H9 (cell line): ENCODE measurements at regions not wholly inside any gene's neighbourhood (a gene's known extent, or its start where the extent isn't known, plus 50 kb on each side); places are given as distances from the start of the nearest gene placed in this dataset.
A peak's percentile ranks its signal among the peaks of the same experiment; 100 is the strongest.

ENCODE experiments used
- DNase-seq: peaks from one replicate; pipeline ENCODE4 v3.0.0-alpha.2; 2017
- H2AFZ ChIP-seq: one replicate; pipeline ENCODE4 v1.6.1; 2013; ENCODE audit warnings: mild to moderate bottlenecking, low read length, control low read depth, moderate library complexity
- H2AK5ac ChIP-seq: 2 replicates; pipeline ENCODE4 v1.6.1; 2013; ENCODE audit warnings: low read length, control low read depth, mixed read lengths; ENCODE audit not compliant: insufficient read length
- H2BK120ac ChIP-seq: one replicate; pipeline ENCODE4 v1.6.1; 2013; ENCODE audit warnings: low read depth, mild to moderate bottlenecking, low read length, control low read depth, inconsistent platforms; ENCODE audit not compliant: poor library complexity, severe bottlenecking
- H2BK12ac ChIP-seq: 2 replicates; pipeline ENCODE4 v1.6.1; 2013; ENCODE audit warnings: low read length, control low read depth, mixed read lengths, low read depth; ENCODE audit not compliant: insufficient read length
- H2BK15ac ChIP-seq: 2 replicates; pipeline ENCODE4 v1.6.1; 2013; ENCODE audit warnings: low read depth, low read length, control low read depth
- H2BK20ac ChIP-seq: one replicate; pipeline ENCODE4 v1.6.1; 2013; ENCODE audit warnings: low read depth, mild to moderate bottlenecking, low read length, control low read depth, inconsistent platforms; ENCODE audit not compliant: poor library complexity, severe bottlenecking
- H2BK5ac ChIP-seq: 2 replicates; pipeline ENCODE4 v1.6.1; 2013; ENCODE audit warnings: low read length, control low read depth, mixed read lengths; ENCODE audit not compliant: insufficient read length
- H3K14ac ChIP-seq: 2 replicates; pipeline ENCODE4 v1.6.1; 2013; ENCODE audit warnings: low read length, control low read depth; ENCODE audit not compliant: insufficient read depth
- H3K18ac ChIP-seq: 2 replicates; pipeline ENCODE4 v1.6.1; 2013; ENCODE audit warnings: low read depth, mild to moderate bottlenecking, mixed read lengths, low read length, control low read depth; ENCODE audit not compliant: insufficient read length
- H3K23ac ChIP-seq: 2 replicates; pipeline ENCODE4 v1.6.1; 2013; ENCODE audit warnings: low read length, control low read depth, mixed read lengths, low read depth; ENCODE audit not compliant: insufficient read length
- H3K23me2 ChIP-seq: 2 replicates; pipeline ENCODE4 v1.6.1; 2013; ENCODE audit warnings: low read depth, mild to moderate bottlenecking, mixed read lengths, low read length, control low read depth; ENCODE audit not compliant: insufficient read length, poor library complexity, severe bottlenecking
- H3K27ac ChIP-seq: 2 replicates; pipeline ENCODE4 v1.5.1; 2013; ENCODE audit warnings: low read length, control low read depth, mixed read lengths, low read depth; ENCODE audit not compliant: insufficient read length
- H3K27me3 ChIP-seq: 2 replicates; pipeline ENCODE4 v1.6.1; 2013; ENCODE audit warnings: low read length, control low read depth, inconsistent platforms; ENCODE audit not compliant: insufficient read depth
- H3K4ac ChIP-seq: 2 replicates; pipeline ENCODE4 v1.6.1; 2013; ENCODE audit warnings: low read depth, mild to moderate bottlenecking, control low read depth, inconsistent platforms, low read length, moderate library complexity
- H3K4me1 ChIP-seq: 2 replicates; pipeline ENCODE4 v1.6.1; 2013; ENCODE audit warnings: low read length, control low read depth, inconsistent platforms; ENCODE audit not compliant: insufficient read depth
- H3K4me2 ChIP-seq: 2 replicates; pipeline ENCODE4 v1.6.1; 2013; ENCODE audit warnings: low read length, control low read depth, mixed read lengths; ENCODE audit not compliant: insufficient read length, insufficient read depth
- H3K56ac ChIP-seq: 2 replicates; pipeline ENCODE4 v1.6.1; 2013; ENCODE audit warnings: low read depth, mild to moderate bottlenecking, mixed read lengths, low read length, control low read depth; ENCODE audit not compliant: insufficient read length
- H3K79me1 ChIP-seq: 2 replicates; pipeline ENCODE4 v1.6.1; 2013; ENCODE audit warnings: low read depth, mild to moderate bottlenecking, moderate library complexity, low read length, control low read depth, inconsistent platforms; ENCODE audit not compliant: insufficient read depth, poor library complexity, severe bottlenecking
- H3K79me2 ChIP-seq: 2 replicates; pipeline ENCODE4 v1.6.1; 2013; ENCODE audit warnings: low read length, control low read depth, inconsistent platforms; ENCODE audit not compliant: insufficient read depth
- H3K9ac ChIP-seq: 2 replicates; pipeline ENCODE4 v1.6.1; 2013; ENCODE audit warnings: low read length, control low read depth, mixed read lengths; ENCODE audit not compliant: insufficient read length; ENCODE audit errors: extremely low read depth
- H3K9me3 ChIP-seq: one replicate; pipeline ENCODE4 v1.6.1; 2013; ENCODE audit warnings: low read depth, low read length, inconsistent platforms; ENCODE audit not compliant: control insufficient read depth
- H3T11ph ChIP-seq: one replicate; pipeline ENCODE4 v1.6.1; 2013; ENCODE audit warnings: mild to moderate bottlenecking, low read length, control low read depth, inconsistent platforms
- H4K20me1 ChIP-seq: one replicate; pipeline ENCODE4 v1.6.1; 2013; ENCODE audit not compliant: control insufficient read depth, insufficient read length, insufficient read depth
- H4K5ac ChIP-seq: 2 replicates; pipeline ENCODE4 v1.6.1; 2013; ENCODE audit warnings: low read depth, mild to moderate bottlenecking, mixed read lengths, low read length, control low read depth; ENCODE audit not compliant: insufficient read length
- H4K8ac ChIP-seq: replicated peaks from 2 replicates; pipeline ENCODE4 v1.6.1; 2013; ENCODE audit warnings: low read length, control low read depth, mixed read lengths, low read depth; ENCODE audit not compliant: insufficient read length
- H4K91ac ChIP-seq: 2 replicates; pipeline ENCODE4 v1.6.1; 2013; ENCODE audit warnings: low read depth, mild to moderate bottlenecking, moderate library complexity, mixed read lengths, low read length, control low read depth; ENCODE audit not compliant: insufficient read length
- H3K27ac Mint-ChIP-seq, 3 experiments: 2 replicates in 2 of 3; 3 replicates in 1 of 3; pipeline ENCODE4 v1.8.0; 2020 to 2021; ENCODE audit warnings: mixed read lengths in 3 of 3, mild to moderate bottlenecking in 1 of 3, moderate library complexity in 1 of 3
- H3K27me3 Mint-ChIP-seq: 2 replicates; pipeline ENCODE4 v1.8.0; 2021; ENCODE audit warnings: low read depth, mild to moderate bottlenecking, moderate library complexity, mixed read lengths
- H3K36me3 Mint-ChIP-seq, 3 experiments: 2 replicates in 2 of 3; 3 replicates in 1 of 3; pipeline ENCODE4 v1.8.0; 2020 to 2021; ENCODE audit warnings: low read depth in 3 of 3, mixed read lengths in 3 of 3; ENCODE audit not compliant: insufficient read depth in 1 of 3
- H3K4me1 Mint-ChIP-seq, 2 experiments: 2 replicates each; pipeline ENCODE4 v1.8.0; 2020; ENCODE audit warnings: mixed read lengths in 2 of 2
- H3K4me3 Mint-ChIP-seq, 2 experiments: 2 replicates in 1 of 2; 3 replicates in 1 of 2; pipeline ENCODE4 v1.8.0; 2020 to 2021; ENCODE audit warnings: mild to moderate bottlenecking in 2 of 2, mixed read lengths in 2 of 2, moderate library complexity in 1 of 2
- H3K9me3 Mint-ChIP-seq, 2 experiments: 2 replicates in 1 of 2; 3 replicates in 1 of 2; pipeline ENCODE4 v1.8.0; 2020; ENCODE audit warnings: mild to moderate bottlenecking in 2 of 2, mixed read lengths in 2 of 2, moderate library complexity in 1 of 2
- WGBS: extraction: QIAGEN DNeasy Blood & Tissue Kit; methylation state at CpG from one replicate; pipeline ENCODE4 v1.1.7; 2013; ENCODE audit warnings: missing lambda C conversion rate, low lambda C conversion rate, mixed read lengths; ENCODE audit not compliant: insufficient read length; ENCODE audit errors: extremely low coverage; 5-methylcytosine and 5-hydroxymethylcytosine counted together
- TF ChIP-seq, protein P1 (sequence below): fragments of 200-600 bp; sonication (generic); conservative IDR thresholded peaks from 3 replicates; pipeline ENCODE4 v1.8.0; 2021; ENCODE audit warnings: antibody characterized with exemption, mild to moderate bottlenecking

GRCh38 chr17:51439395-51440229, 179.3 kb downstream of the UTP18 start:
- no peak for DNase-seq
- Histone ChIP-seq H3K9me3 (no peaks in the 10 kb centered on the region), H2AFZ (no peak overlapping the region), H4K8ac (no peak overlapping the region), H3K79me1 (no peaks in the 10 kb centered on the region), H3K4me2 (no peak overlapping the region), H4K20me1 (no peaks in the 10 kb centered on the region), H2BK12ac (no peak overlapping the region), H2BK120ac (no peak overlapping the region), H3K27me3 (no peaks in the 10 kb centered on the region), H3K79me2 (no peaks in the 10 kb centered on the region), H3K4ac (no peak overlapping the region), H2AK5ac (no peak overlapping the region), H3K56ac (no peak overlapping the region), H2BK5ac (no peak overlapping the region), H4K91ac (no peak overlapping the region), H3K18ac (no peak overlapping the region), H4K5ac (no peak overlapping the region), H3K27ac (no peak overlapping the region), H3K23me2 (no peaks in the 10 kb centered on the region), H3K23ac (no peak overlapping the region), H2BK15ac (no peak overlapping the region), H3T11ph (no peak overlapping the region), H3K4me1 (no peaks in the 10 kb centered on the region), H3K14ac (no peak overlapping the region), H3K9ac (no peak overlapping the region), H2BK20ac (no peak overlapping the region)
- no CpG with 5 or more reads among the region's 8 CpGs for WGBS
- no peaks in the 10 kb centered on the region; a peak in 2 of 5 replicates for H3K9me3 Mint-ChIP-seq
- no peak overlapping the region for H3K4me3 Mint-ChIP-seq
- H3K4me1 Mint-ChIP-seq: peaks cover 11 to 15% of the 10 kb centered on the region in 2 experiments
- TF ChIP-seq, protein P1, sequence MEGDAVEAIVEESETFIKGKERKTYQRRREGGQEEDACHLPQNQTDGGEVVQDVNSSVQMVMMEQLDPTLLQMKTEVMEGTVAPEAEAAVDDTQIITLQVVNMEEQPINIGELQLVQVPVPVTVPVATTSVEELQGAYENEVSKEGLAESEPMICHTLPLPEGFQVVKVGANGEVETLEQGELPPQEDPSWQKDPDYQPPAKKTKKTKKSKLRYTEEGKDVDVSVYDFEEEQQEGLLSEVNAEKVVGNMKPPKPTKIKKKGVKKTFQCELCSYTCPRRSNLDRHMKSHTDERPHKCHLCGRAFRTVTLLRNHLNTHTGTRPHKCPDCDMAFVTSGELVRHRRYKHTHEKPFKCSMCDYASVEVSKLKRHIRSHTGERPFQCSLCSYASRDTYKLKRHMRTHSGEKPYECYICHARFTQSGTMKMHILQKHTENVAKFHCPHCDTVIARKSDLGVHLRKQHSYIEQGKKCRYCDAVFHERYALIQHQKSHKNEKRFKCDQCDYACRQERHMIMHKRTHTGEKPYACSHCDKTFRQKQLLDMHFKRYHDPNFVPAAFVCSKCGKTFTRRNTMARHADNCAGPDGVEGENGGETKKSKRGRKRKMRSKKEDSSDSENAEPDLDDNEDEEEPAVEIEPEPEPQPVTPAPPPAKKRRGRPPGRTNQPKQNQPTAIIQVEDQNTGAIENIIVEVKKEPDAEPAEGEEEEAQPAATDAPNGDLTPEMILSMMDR: no peak
- peak overlapping the region in 1 of 3 experiments; percentile 30; a peak in 2 of 7 replicates for H3K27ac Mint-ChIP-seq
- peaks cover 3% of the 10 kb centered on the region for H3K27me3 Mint-ChIP-seq
- no peaks in the 10 kb centered on the region for H3K36me3 Mint-ChIP-seq
